PFSK-1 (cell line): ENCODE measurements at regions not wholly inside any gene's neighbourhood (a gene's known extent, or its start where the extent isn't known, plus 50 kb on each side); places are given as distances from the start of the nearest gene placed in this dataset.

Experiments
- POLR2AphosphoS5 ChIP-seq: IDR thresholded peaks from 2 replicates; pipeline ENCODE4 v1.6.1; 2012; ENCODE audit warnings: low read depth, mild to moderate bottlenecking, control low read depth, low read length, moderate library complexity
- TF ChIP-seq, protein P1 (sequence below), 2 experiments: IDR thresholded peaks; 2 replicates each; pipeline versions ENCODE4 v1.6.1 to v1.8.0; 2011 to 2012; ENCODE audit warnings: low read depth in 2 of 2, low read length in 2 of 2, control low read depth in 1 of 2, inconsistent platforms in 1 of 2, mild to moderate bottlenecking in 1 of 2, moderate library complexity in 1 of 2; ENCODE audit not compliant: insufficient read depth in 1 of 2

DNA sequence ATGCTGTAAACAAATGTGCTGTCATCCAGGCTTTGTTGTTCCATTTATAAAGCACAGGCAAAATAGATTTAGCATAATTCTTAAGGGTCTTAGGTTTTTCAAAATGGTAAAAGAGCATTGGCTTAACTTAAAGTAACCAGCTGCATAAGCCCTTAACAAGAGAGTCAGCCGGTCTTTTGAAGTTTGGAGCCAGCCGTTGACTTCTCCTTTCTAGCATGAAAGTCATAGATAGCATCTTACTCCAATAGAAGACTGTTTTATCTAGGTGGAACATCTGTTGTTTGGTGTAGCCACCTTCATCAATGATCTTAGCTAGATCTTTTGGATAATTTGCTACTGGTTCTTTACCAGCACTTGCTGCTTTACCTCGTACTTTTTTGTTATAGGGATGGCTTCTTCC, 297.5 kb upstream of the DCBLD2 start:
- no peak for TF ChIP-seq POLR2AphosphoS5
- TF ChIP-seq, protein P1, sequence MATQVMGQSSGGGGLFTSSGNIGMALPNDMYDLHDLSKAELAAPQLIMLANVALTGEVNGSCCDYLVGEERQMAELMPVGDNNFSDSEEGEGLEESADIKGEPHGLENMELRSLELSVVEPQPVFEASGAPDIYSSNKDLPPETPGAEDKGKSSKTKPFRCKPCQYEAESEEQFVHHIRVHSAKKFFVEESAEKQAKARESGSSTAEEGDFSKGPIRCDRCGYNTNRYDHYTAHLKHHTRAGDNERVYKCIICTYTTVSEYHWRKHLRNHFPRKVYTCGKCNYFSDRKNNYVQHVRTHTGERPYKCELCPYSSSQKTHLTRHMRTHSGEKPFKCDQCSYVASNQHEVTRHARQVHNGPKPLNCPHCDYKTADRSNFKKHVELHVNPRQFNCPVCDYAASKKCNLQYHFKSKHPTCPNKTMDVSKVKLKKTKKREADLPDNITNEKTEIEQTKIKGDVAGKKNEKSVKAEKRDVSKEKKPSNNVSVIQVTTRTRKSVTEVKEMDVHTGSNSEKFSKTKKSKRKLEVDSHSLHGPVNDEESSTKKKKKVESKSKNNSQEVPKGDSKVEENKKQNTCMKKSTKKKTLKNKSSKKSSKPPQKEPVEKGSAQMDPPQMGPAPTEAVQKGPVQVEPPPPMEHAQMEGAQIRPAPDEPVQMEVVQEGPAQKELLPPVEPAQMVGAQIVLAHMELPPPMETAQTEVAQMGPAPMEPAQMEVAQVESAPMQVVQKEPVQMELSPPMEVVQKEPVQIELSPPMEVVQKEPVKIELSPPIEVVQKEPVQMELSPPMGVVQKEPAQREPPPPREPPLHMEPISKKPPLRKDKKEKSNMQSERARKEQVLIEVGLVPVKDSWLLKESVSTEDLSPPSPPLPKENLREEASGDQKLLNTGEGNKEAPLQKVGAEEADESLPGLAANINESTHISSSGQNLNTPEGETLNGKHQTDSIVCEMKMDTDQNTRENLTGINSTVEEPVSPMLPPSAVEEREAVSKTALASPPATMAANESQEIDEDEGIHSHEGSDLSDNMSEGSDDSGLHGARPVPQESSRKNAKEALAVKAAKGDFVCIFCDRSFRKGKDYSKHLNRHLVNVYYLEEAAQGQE (IDR thresholded peaks at IDR 0.05; ENCODE audit: insufficient read depth in 1 of 2, low read depth in 2 of 2, low read length in 2 of 2): no peak
